Nephron (organoid): ENCODE measurements at regions not wholly inside any gene's neighbourhood (a gene's known extent, or its start where the extent isn't known, plus 50 kb on each side); places are given as distances from the start of the nearest gene placed in this dataset.

ENCODE experiments used
- H3K27ac Mint-ChIP-seq, 3 experiments: 2 replicates each; pipeline ENCODE4 v1.8.0; 2020; ENCODE audit warnings: mixed read lengths in 3 of 3, mild to moderate bottlenecking in 2 of 3, moderate library complexity in 1 of 3
- H3K27me3 Mint-ChIP-seq: 2 replicates; pipeline ENCODE4 v1.8.0; 2021; ENCODE audit warnings: low read depth, mild to moderate bottlenecking, moderate library complexity, mixed read lengths
- H3K36me3 Mint-ChIP-seq: 2 replicates; pipeline ENCODE4 v1.8.0; 2020; ENCODE audit warnings: low read depth, mixed read lengths
- H3K4me1 Mint-ChIP-seq: 2 replicates; pipeline ENCODE4 v1.8.0; 2020; ENCODE audit warnings: mixed read lengths
- H3K4me3 Mint-ChIP-seq, 3 experiments: 2 replicates each; pipeline ENCODE4 v1.8.0; 2020; ENCODE audit warnings: mild to moderate bottlenecking in 3 of 3, mixed read lengths in 3 of 3, moderate library complexity in 2 of 3
- H3K9me3 Mint-ChIP-seq: 2 replicates; pipeline ENCODE4 v1.8.0; 2020; ENCODE audit warnings: mixed read lengths
- CTCF ChIP-seq, 3 experiments: fragments of 200-600 bp; sonication (generic); IDR thresholded peaks; one replicate each; pipeline ENCODE4 v1.5.0; 2021; ENCODE audit warnings: antibody characterized with exemption in 3 of 3; ENCODE audit not compliant: unreplicated experiment in 3 of 3

GRCh38 chr4:23348789-23349498 is 540.9 kb downstream of the PPARGC1A start:
- no peaks in the 10 kb centered on the region for H3K4me1 Mint-ChIP-seq

GRCh38 chr4:23337292-23337691 is 552.6 kb downstream of the PPARGC1A start:
- Mint-ChIP-seq H3K9me3 (peaks cover 2% of the 10 kb centered on the region), H3K4me3 (no peak overlapping the region), H3K27me3 (no peaks in the 10 kb centered on the region), H3K4me1 (peaks cover 9% of the 10 kb centered on the region), H3K27ac (no peak overlapping the region), H3K36me3 (no peaks in the 10 kb centered on the region)
- peak in 1 of 3 experiments; percentile 18 for TF ChIP-seq CTCF (IDR thresholded peaks at IDR 0.05; ENCODE audit: unreplicated experiment in 3 of 3)

More at GRCh38 chr4:23348789-23349498, 540.9 kb downstream of the PPARGC1A start:
- Mint-ChIP-seq H3K27ac (no peak overlapping the region), H3K4me3 (no peak overlapping the region), H3K9me3 (no peaks in the 10 kb centered on the region), H3K27me3 (no peaks in the 10 kb centered on the region), H3K36me3 (no peaks in the 10 kb centered on the region)
- no peak for TF ChIP-seq CTCF (IDR thresholded peaks at IDR 0.05; ENCODE audit: unreplicated experiment in 3 of 3)

GRCh38 chr4:23333946-23334878 is 555.6 kb downstream of the PPARGC1A start:
- TF ChIP-seq CTCF (IDR thresholded peaks at IDR 0.05; ENCODE audit: unreplicated experiment in 3 of 3), result peak in 2 of 3 experiments; percentile 14 to 27
- Mint-ChIP-seq H3K36me3 (no peaks in the 10 kb centered on the region), H3K4me1 (peaks cover 9% of the 10 kb centered on the region), H3K9me3 (peaks cover 2% of the 10 kb centered on the region), H3K27me3 (no peaks in the 10 kb centered on the region), H3K27ac (peak overlapping the region; percentile 48 to 89 (median 68)), H3K4me3 (no peak overlapping the region)

- Mint-ChIP-seq H3K27ac (peak overlapping the region in 1 of 3 experiments; percentile 89), H3K9me3 (peaks cover 2% of the 10 kb centered on the region), H3K4me1 (peaks cover 9% of the 10 kb centered on the region), H3K36me3 (no peaks in the 10 kb centered on the region), H3K4me3 (no peak overlapping the region), H3K27me3 (no peaks in the 10 kb centered on the region)
- no peak for TF ChIP-seq CTCF (IDR thresholded peaks at IDR 0.05; ENCODE audit: unreplicated experiment in 3 of 3)
Measured at GRCh38 chr4:23333556-23333945, 556.3 kb downstream of the PPARGC1A start.

GRCh38 chr4:23332313-23332712 is 557.5 kb downstream of the PPARGC1A start:
- Mint-ChIP-seq H3K4me3 (no peak overlapping the region), H3K9me3 (no peaks in the 10 kb centered on the region), H3K27me3 (no peaks in the 10 kb centered on the region), H3K4me1 (peaks cover 9% of the 10 kb centered on the region), H3K27ac (no peak overlapping the region), H3K36me3 (no peaks in the 10 kb centered on the region)
- no peak for TF ChIP-seq CTCF (IDR thresholded peaks at IDR 0.05; ENCODE audit: unreplicated experiment in 3 of 3)
